ENCODE measurements at regions not wholly inside any gene's neighbourhood (a gene's known extent, or its start where the extent isn't known, plus 50 kb on each side); places are given as distances from the start of the nearest gene placed in this dataset.

DNA sequence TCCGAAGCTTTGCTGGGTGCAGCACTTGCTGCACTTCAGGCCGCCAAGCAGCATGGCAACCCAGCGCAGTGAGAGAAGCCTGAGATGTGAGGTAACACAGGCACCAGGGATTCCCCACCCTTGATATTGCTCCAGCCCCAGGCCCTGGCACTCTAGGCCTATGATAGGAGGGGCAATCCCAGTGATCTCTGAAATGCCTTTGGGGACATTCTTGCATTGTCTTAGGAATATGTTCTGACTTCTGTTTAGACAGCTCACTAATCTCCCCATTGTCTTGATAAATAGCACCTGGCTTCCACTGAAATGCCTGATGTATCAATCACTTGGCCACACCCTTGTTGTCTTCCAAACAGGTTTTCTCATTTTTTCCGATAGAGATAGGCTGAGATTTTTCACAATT, 102.8 kb downstream of the SOX14 start:
- TF ChIP-seq POLR2A (IDR thresholded peaks at IDR 0.05; ENCODE audit: low read length) (no peak), RNF2 (IDR thresholded peaks at IDR 0.05; ENCODE audit: borderline replicate concordance, low read depth) (no peak), SMC3 (IDR thresholded peaks at IDR 0.05) (no peak), RCOR1 (IDR thresholded peaks at IDR 0.05; ENCODE audit: low read depth, low read length) (no peak)
- TF ChIP-seq, protein P1, sequence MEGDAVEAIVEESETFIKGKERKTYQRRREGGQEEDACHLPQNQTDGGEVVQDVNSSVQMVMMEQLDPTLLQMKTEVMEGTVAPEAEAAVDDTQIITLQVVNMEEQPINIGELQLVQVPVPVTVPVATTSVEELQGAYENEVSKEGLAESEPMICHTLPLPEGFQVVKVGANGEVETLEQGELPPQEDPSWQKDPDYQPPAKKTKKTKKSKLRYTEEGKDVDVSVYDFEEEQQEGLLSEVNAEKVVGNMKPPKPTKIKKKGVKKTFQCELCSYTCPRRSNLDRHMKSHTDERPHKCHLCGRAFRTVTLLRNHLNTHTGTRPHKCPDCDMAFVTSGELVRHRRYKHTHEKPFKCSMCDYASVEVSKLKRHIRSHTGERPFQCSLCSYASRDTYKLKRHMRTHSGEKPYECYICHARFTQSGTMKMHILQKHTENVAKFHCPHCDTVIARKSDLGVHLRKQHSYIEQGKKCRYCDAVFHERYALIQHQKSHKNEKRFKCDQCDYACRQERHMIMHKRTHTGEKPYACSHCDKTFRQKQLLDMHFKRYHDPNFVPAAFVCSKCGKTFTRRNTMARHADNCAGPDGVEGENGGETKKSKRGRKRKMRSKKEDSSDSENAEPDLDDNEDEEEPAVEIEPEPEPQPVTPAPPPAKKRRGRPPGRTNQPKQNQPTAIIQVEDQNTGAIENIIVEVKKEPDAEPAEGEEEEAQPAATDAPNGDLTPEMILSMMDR (IDR thresholded peaks at IDR 0.05): no peak

Data from A549 (cell line).